ENCODE measurements at regions not wholly inside any gene's neighbourhood (a gene's known extent, or its start where the extent isn't known, plus 50 kb on each side); places are given as distances from the start of the nearest gene placed in this dataset.
"Not testable (repeated sequence)": the region's sequence is repeated elsewhere in the genome, so short reads cannot be mapped to it uniquely, and the experiment has no call there.

DNA sequence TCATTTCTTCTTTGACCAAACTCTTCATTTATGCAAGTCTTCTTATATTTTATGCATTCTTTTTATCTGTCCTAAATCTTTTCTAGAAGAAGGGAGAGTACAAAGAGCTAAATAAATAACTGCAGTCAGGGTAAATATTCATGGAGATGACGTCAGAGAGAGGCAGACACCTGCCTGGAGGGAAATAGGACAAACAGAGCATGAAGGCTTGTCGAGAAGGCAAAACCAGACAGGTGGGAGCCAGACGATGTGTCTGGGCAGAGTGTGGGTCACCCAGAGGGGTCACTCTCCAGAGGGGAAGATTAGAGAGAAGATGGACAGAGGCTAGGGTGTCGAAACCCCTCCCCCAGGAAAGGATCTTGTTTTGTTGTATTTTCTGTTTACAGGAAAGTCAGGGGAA, 78.3 kb upstream of the RPL38 start:
- TF ChIP-seq CTCF (IDR thresholded peaks at IDR 0.05), result no peak
- no peak for TF ChIP-seq POLR2A (IDR thresholded peaks at IDR 0.05)
- DNase-seq (ENCODE audit: low spot score in 2 of 2), result no peak
- 36 to 38% methylated on average over 4 of the region's 4 CpGs for WGBS, 2 donors
- H3K4me3 ChIP-seq (ENCODE audit: low read depth, poor library complexity, severe bottlenecking), result no peak overlapping the region
- intact Hi-C loops (cut with DNase I; ENCODE audit: low total_unique reads), result no loop called here

GRCh38 chr17:74126179-74126900, 77.1 kb upstream of the RPL38 start:
- DNase-seq (ENCODE audit: low spot score in 2 of 2), result no peak
- TF ChIP-seq CTCF (IDR thresholded peaks at IDR 0.05), result no peak
- intact Hi-C loops (cut with DNase I; ENCODE audit: low total_unique reads), result no loop called here
- 47 to 50% methylated on average over 11 of the region's 11 CpGs for WGBS, 2 donors
- no peak overlapping the region for H3K4me3 ChIP-seq (ENCODE audit: low read depth, poor library complexity, severe bottlenecking)

DNA sequence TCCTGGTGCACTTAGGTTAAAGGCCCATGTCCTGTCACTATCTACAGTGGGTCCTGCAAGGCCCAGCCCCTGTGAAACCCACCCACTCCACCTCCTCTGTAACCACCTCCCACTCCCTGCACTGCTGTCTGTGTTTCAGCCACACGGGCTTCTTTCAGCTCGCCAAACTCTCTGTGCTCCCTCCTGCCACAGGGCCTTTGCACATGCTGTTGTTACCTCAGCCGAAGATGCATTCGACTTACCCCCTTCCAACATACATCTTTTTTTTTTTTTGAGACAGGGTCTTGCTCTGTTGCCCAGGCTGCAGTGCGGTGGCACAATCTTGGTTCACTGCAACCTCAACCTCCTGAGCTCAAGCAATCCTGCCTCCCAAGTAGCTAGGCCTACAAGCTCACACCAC, 76.5 kb upstream of the RPL38 start:
- intact Hi-C loops (cut with DNase I; ENCODE audit: low total_unique reads), result no loop called here
- no peak for DNase-seq (ENCODE audit: low spot score in 2 of 2)
- TF ChIP-seq POLR2A (IDR thresholded peaks at IDR 0.05) (no peak), CTCF (IDR thresholded peaks at IDR 0.05) (no peak)
- 97% methylated on average over 5 of the region's 5 CpGs for WGBS, 2 donors
- H3K4me3 ChIP-seq (ENCODE audit: low read depth, poor library complexity, severe bottlenecking), result no peak overlapping the region

DNA sequence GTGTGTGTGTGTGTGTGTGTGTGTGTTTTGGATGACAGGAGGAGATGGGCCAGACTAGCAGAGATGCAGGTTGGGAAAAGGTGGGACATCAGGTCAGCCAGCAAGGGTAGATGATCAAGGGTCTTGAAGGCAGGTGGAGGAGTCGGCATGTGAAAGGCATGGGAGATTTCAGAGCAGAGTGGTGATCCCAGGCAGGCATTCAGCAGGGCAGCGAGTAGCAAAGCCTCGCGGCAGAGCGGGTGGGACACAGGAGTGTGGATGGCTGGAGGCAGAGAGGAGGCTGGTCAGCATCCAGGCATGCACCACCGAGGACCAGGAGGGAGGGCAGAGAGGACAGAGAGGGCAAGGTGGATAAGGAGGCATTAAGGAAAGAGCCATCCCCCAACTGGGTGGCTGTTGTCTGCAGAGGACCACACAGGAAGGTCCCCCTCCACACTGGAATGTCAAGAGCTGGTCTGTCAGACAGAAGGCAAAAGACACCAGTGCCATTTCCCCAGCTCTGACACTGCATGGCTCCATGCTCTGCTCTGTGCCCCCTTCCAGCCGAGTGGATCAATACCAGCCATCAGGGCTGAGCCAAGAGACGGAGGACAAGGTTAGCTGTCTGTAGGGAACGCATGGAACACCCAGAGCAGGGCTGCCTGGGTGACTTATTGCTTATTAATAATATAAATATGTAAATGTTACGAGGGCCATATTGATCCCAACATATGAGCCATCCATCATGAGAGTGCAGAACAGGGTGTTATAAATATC, 74.8 kb upstream of the RPL38 start:
- no peak for TF ChIP-seq CTCF (IDR thresholded peaks at IDR 0.05)
- no peak for TF ChIP-seq POLR2A (IDR thresholded peaks at IDR 0.05)
- peak in 1 of 2 donors; percentile 15 for DNase-seq (ENCODE audit: low spot score in 2 of 2)
- no peak overlapping the region for H3K4me3 ChIP-seq (ENCODE audit: low read depth, poor library complexity, severe bottlenecking)
- WGBS, 2 donors, result 56 to 65% methylated on average over 10 of the region's 10 CpGs
- intact Hi-C loops (cut with DNase I; ENCODE audit: low total_unique reads), result no loop called here

DNA sequence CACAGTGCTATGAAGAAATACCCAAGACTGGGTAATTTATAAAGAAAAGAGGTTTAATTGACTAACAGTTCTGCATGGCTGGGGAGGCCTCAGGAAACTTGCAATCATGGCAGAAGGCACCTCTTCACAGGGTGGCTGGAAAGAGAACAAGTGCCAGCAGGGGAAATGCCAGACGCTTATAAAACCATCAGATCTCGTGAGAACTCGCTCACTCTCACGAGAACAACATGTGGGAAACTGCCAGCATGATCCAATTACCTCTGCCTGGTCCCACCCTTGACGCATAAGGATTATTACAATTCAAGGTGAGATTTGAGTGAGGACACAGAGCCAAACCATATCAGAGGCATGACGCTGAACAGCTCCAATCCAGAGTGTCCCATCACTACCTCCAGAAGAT, 73.7 kb upstream of the RPL38 start:
- DNase-seq (ENCODE audit: low spot score in 2 of 2); intact Hi-C loops (cut with DNase I; ENCODE audit: low total_unique reads); H3K4me3 ChIP-seq (ENCODE audit: low read depth, poor library complexity, severe bottlenecking): not testable (repeated sequence)
- 40 to 43% methylated on average over 6 of the region's 6 CpGs for WGBS, 2 donors

DNA sequence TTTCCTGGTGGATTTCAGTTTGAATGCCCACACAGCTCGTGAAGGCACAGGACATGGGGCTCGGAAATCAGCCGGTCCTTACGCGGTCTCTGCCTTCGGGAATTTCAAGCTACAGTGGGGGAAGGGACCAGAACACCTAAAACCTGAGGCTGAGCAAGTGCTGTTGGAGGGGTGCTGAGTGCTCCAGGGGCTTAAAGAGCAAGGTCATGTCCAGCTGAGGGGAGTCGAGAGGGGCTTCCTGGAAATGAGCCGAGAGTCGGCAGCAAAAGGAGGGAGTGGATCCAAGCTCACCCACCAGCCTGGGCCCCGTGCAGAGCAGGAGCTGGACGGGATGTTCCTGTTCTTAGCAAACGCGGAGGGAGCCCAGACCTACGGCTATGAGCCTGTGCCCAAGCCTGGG, 73.2 kb upstream of the RPL38 start:
- no peak overlapping the region for H3K4me3 ChIP-seq (ENCODE audit: low read depth, poor library complexity, severe bottlenecking)
- TF ChIP-seq POLR2A (IDR thresholded peaks at IDR 0.05) (no peak), CTCF (IDR thresholded peaks at IDR 0.05) (no peak)
- intact Hi-C loops (cut with DNase I; ENCODE audit: low total_unique reads), result no loop called here
- DNase-seq (ENCODE audit: low spot score in 2 of 2), result no peak
- WGBS, 2 donors, result 71% methylated on average over 14 of the region's 14 CpGs

Measured in lower leg skin (tissue), 4 donors.